Activated CD8-positive, alpha-beta memory T cell treated with anti-CD3 and anti-CD28 coated beads for 1 hour (primary cell): ENCODE measurements at regions not wholly inside any gene's neighbourhood (a gene's known extent, or its start where the extent isn't known, plus 50 kb on each side); places are given as distances from the start of the nearest gene placed in this dataset.

Experiments
- DNase-seq, 2 donors: peaks; one replicate each; pipeline ENCODE4 v3.0.0-alpha.2; 2020; ENCODE audit warnings: low read depth in 1 of 2; ENCODE audit errors: extremely low read depth in 1 of 2

GRCh38 chr5:164181604-164182003, 676.2 kb downstream of the MAT2B start:
- no peak for DNase-seq

GRCh38 chr5:164184158-164184557, 678.7 kb downstream of the MAT2B start:
- no peak for DNase-seq

- DNase-seq: no peak
These were observed 679.6 kb downstream of the MAT2B start for GRCh38 chr5:164185000-164185399.

- no peak for DNase-seq
These were observed 681.1 kb downstream of the MAT2B start for GRCh38 chr5:164186550-164186949.

- no peak for DNase-seq
These were observed 682.4 kb downstream of the MAT2B start for GRCh38 chr5:164187785-164188184.

GRCh38 chr5:164188733-164189148, 683.3 kb downstream of the MAT2B start:
- DNase-seq: no peak

GRCh38 chr5:164191240-164191639, 685.8 kb downstream of the MAT2B start:
- no peak for DNase-seq

- no peak for DNase-seq
These were observed 696.9 kb downstream of the MAT2B start for GRCh38 chr5:164202338-164202737.

- DNase-seq: no peak
These were observed 698.3 kb downstream of the MAT2B start for GRCh38 chr5:164203581-164204225.

- DNase-seq: no peak
These were observed 699.0 kb downstream of the MAT2B start for GRCh38 chr5:164204338-164204946.

GRCh38 chr5:164206196-164206595, 700.8 kb downstream of the MAT2B start:
- no peak for DNase-seq

GRCh38 chr5:164207646-164208045, 702.2 kb downstream of the MAT2B start:
- DNase-seq: no peak

GRCh38 chr5:164210491-164210890, 705.1 kb downstream of the MAT2B start:
- DNase-seq: no peak

GRCh38 chr5:164214698-164215097, 709.3 kb downstream of the MAT2B start:
- DNase-seq: no peak

GRCh38 chr5:164217464-164217863, 712.0 kb downstream of the MAT2B start:
- no peak for DNase-seq

GRCh38 chr5:164220522-164220921, 715.1 kb downstream of the MAT2B start:
- no peak for DNase-seq

- DNase-seq: no peak
These were observed 718.8 kb downstream of the MAT2B start for GRCh38 chr5:164224236-164224635.

GRCh38 chr5:164224772-164225171, 719.4 kb downstream of the MAT2B start:
- no peak for DNase-seq

GRCh38 chr5:164230341-164230740, 724.9 kb downstream of the MAT2B start:
- no peak for DNase-seq

GRCh38 chr5:164233791-164234190, 728.4 kb downstream of the MAT2B start:
- no peak for DNase-seq

GRCh38 chr5:164234321-164234720, 728.9 kb downstream of the MAT2B start:
- no peak for DNase-seq

GRCh38 chr5:164235300-164235891, 730.0 kb downstream of the MAT2B start:
- DNase-seq: no peak
